ENCODE measurements at regions not wholly inside any gene's neighbourhood (a gene's known extent, or its start where the extent isn't known, plus 50 kb on each side); places are given as distances from the start of the nearest gene placed in this dataset.

DNA sequence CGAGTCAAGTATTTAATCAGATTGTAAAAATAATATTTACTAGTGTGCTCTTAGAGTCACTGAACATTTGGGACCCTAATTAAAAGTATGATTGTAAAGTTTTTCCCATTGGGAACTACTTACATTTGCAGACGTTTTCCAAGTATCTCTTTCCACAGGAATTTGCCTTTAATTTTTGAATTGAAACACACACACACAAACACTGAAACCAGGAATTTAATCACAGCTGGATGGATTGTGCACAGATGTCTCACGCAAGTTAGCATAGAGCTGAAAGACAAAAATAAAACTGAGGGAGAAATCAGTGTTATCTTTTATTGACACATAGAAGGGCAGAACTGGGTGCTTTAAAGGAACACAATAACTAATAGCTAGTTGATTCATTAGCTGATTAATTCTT, 230.7 kb downstream of the RND3 start:
- Histone ChIP-seq H3K14ac (ENCODE audit: insufficient read depth, low read length) (no peak overlapping the region), H4K20me1 (ENCODE audit: control insufficient read depth, insufficient read depth, insufficient read length) (no peaks in the 10 kb centered on the region), H4K5ac (ENCODE audit: insufficient read length, low read depth, low read length) (no peak overlapping the region), H3K9ac (ENCODE audit: extremely low read depth, insufficient read length, low read length) (no peak overlapping the region), H3K4me2 (ENCODE audit: insufficient read depth, insufficient read length, low read length) (no peak overlapping the region), H2AK5ac (ENCODE audit: insufficient read length, low read length) (no peak overlapping the region), H3K27me3 (ENCODE audit: insufficient read depth, low read length) (no peaks in the 10 kb centered on the region), H2BK20ac (ENCODE audit: low read depth, low read length, poor library complexity, severe bottlenecking) (no peak overlapping the region), H3K23ac (ENCODE audit: insufficient read length, low read depth, low read length) (no peak overlapping the region), H3K23me2 (ENCODE audit: insufficient read length, low read depth, low read length, poor library complexity, severe bottlenecking) (no peaks in the 10 kb centered on the region), H3K56ac (ENCODE audit: insufficient read length, low read depth, low read length) (no peak overlapping the region), H4K8ac (replicated peaks; ENCODE audit: insufficient read length, low read depth, low read length) (no peak overlapping the region), H4K91ac (ENCODE audit: insufficient read length, low read depth, low read length) (no peak overlapping the region), H2BK12ac (ENCODE audit: insufficient read length, low read depth, low read length) (no peak overlapping the region), H3K4ac (ENCODE audit: low read depth, low read length) (no peak overlapping the region), H2BK120ac (ENCODE audit: low read depth, low read length, poor library complexity, severe bottlenecking) (no peak overlapping the region), H3K9me3 (ENCODE audit: control insufficient read depth, low read depth, low read length) (no peaks in the 10 kb centered on the region), H2BK15ac (ENCODE audit: low read depth, low read length) (no peak overlapping the region), H3K4me1 (ENCODE audit: insufficient read depth, low read length) (no peaks in the 10 kb centered on the region), H3K79me1 (ENCODE audit: insufficient read depth, low read depth, low read length, poor library complexity, severe bottlenecking) (no peaks in the 10 kb centered on the region), H3K79me2 (ENCODE audit: insufficient read depth, low read length) (no peaks in the 10 kb centered on the region), H3K27ac (ENCODE audit: insufficient read length, low read depth, low read length) (no peak overlapping the region), H3K18ac (ENCODE audit: insufficient read length, low read depth, low read length) (no peak overlapping the region), H2BK5ac (ENCODE audit: insufficient read length, low read length) (no peak overlapping the region), H2AFZ (ENCODE audit: low read length) (no peak overlapping the region), H3T11ph (ENCODE audit: low read length) (no peak overlapping the region)
- no peak for DNase-seq
- no peaks in the 10 kb centered on the region for H3K27me3 Mint-ChIP-seq (ENCODE audit: low read depth)
- H3K27ac Mint-ChIP-seq, result no peak overlapping the region
- no peaks in the 10 kb centered on the region for H3K36me3 Mint-ChIP-seq (ENCODE audit: insufficient read depth in 1 of 3, low read depth in 3 of 3)
- TF ChIP-seq, protein P1, sequence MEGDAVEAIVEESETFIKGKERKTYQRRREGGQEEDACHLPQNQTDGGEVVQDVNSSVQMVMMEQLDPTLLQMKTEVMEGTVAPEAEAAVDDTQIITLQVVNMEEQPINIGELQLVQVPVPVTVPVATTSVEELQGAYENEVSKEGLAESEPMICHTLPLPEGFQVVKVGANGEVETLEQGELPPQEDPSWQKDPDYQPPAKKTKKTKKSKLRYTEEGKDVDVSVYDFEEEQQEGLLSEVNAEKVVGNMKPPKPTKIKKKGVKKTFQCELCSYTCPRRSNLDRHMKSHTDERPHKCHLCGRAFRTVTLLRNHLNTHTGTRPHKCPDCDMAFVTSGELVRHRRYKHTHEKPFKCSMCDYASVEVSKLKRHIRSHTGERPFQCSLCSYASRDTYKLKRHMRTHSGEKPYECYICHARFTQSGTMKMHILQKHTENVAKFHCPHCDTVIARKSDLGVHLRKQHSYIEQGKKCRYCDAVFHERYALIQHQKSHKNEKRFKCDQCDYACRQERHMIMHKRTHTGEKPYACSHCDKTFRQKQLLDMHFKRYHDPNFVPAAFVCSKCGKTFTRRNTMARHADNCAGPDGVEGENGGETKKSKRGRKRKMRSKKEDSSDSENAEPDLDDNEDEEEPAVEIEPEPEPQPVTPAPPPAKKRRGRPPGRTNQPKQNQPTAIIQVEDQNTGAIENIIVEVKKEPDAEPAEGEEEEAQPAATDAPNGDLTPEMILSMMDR (conservative IDR thresholded peaks at IDR 0.05), result no peak
- no CpG with 5 or more reads among the region's 3 CpGs for WGBS (ENCODE audit: extremely low coverage, insufficient read length, low lambda C conversion rate)
- no peaks in the 10 kb centered on the region for H3K9me3 Mint-ChIP-seq
- H3K4me1 Mint-ChIP-seq, result peaks cover 5 to 10% of the 10 kb centered on the region in 2 experiments; a peak in 1 of 4 replicates
- H3K4me3 Mint-ChIP-seq, result no peak overlapping the region
